Nephron progenitor cell (in vitro differentiated cells): ENCODE measurements at regions not wholly inside any gene's neighbourhood (a gene's known extent, or its start where the extent isn't known, plus 50 kb on each side); places are given as distances from the start of the nearest gene placed in this dataset.
A peak's percentile ranks its signal among the peaks of the same experiment; 100 is the strongest.

Experiments
- DNase-seq: peaks from one replicate; pipeline ENCODE4 v3.0.0; 2021
- H3K27ac Mint-ChIP-seq: 2 replicates; pipeline ENCODE4 v1.8.0; 2021; ENCODE audit warnings: mild to moderate bottlenecking, moderate library complexity, mixed read lengths
- H3K27me3 Mint-ChIP-seq: 2 replicates; pipeline ENCODE4 v1.8.0; 2021; ENCODE audit warnings: mild to moderate bottlenecking, low read depth, mixed read lengths; ENCODE audit not compliant: poor library complexity
- H3K36me3 Mint-ChIP-seq: 2 replicates; pipeline ENCODE4 v1.8.0; 2021; ENCODE audit warnings: low read depth, mixed read lengths
- H3K4me1 Mint-ChIP-seq: 2 replicates; pipeline ENCODE4 v1.8.0; 2021; ENCODE audit warnings: mixed read lengths
- H3K4me3 Mint-ChIP-seq: 2 replicates; pipeline ENCODE4 v1.8.0; 2021; ENCODE audit warnings: mild to moderate bottlenecking, moderate library complexity, mixed read lengths
- H3K9me3 Mint-ChIP-seq: 2 replicates; pipeline ENCODE4 v1.8.0; 2021; ENCODE audit warnings: mild to moderate bottlenecking, moderate library complexity, mixed read lengths
- TF ChIP-seq, protein P1 (sequence below): fragments of 200-600 bp; sonication (generic); IDR thresholded peaks from 2 replicates; pipeline ENCODE4 v1.5.0; 2021; ENCODE audit warnings: antibody characterized with exemption

DNA sequence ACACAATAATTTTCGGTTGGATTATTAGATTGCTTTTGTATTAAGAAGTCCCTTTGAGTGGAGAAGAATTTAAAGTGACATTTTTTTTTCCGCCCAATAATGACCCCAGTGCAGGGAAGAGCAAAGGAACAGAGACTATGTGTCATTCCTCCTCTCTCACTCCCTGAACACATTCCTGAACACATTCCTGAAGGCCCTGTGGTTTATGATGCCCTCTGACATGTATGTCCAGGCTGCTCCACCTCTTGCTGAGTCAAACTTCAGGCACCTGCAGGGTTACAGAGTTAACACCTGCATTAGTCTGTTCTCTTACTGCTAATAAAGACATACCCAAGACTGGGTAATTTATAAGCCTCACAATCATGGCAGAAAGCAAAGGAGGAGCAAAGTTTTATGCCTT is 704.0 kb upstream of the LRRN3 start:
- no peaks in the 10 kb centered on the region for H3K36me3 Mint-ChIP-seq
- H3K27me3 Mint-ChIP-seq = no peaks in the 10 kb centered on the region
- no peaks in the 10 kb centered on the region for H3K4me1 Mint-ChIP-seq
- H3K9me3 Mint-ChIP-seq = no peaks in the 10 kb centered on the region
- no peak overlapping the region for H3K27ac Mint-ChIP-seq
- H3K4me3 Mint-ChIP-seq = no peak overlapping the region
- TF ChIP-seq, protein P1, sequence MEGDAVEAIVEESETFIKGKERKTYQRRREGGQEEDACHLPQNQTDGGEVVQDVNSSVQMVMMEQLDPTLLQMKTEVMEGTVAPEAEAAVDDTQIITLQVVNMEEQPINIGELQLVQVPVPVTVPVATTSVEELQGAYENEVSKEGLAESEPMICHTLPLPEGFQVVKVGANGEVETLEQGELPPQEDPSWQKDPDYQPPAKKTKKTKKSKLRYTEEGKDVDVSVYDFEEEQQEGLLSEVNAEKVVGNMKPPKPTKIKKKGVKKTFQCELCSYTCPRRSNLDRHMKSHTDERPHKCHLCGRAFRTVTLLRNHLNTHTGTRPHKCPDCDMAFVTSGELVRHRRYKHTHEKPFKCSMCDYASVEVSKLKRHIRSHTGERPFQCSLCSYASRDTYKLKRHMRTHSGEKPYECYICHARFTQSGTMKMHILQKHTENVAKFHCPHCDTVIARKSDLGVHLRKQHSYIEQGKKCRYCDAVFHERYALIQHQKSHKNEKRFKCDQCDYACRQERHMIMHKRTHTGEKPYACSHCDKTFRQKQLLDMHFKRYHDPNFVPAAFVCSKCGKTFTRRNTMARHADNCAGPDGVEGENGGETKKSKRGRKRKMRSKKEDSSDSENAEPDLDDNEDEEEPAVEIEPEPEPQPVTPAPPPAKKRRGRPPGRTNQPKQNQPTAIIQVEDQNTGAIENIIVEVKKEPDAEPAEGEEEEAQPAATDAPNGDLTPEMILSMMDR = no peak
- DNase-seq = no peak

DNA sequence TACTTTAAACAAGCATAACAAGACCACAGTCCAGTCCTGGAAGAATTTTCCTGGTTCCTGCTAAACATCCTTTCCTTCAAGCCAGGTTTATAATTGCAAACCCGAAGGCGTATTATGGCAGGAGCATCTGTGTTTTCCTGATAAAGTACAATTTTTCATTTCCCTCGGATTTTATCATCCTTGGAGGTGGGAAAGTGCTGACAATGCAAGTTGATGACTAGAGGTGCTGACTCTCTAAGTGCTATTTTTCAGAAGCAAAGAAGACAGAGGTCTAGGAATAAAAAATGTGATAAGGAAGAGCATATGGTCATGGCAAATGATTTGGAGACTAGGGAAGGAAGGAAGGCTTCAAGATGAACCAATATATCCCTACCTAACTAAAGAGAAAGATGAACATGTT is 703.2 kb upstream of the LRRN3 start:
- TF ChIP-seq, protein P1 = no peak
- no peaks in the 10 kb centered on the region for H3K27me3 Mint-ChIP-seq
- peak overlapping the region; percentile 27 for H3K27ac Mint-ChIP-seq
- no peaks in the 10 kb centered on the region for H3K36me3 Mint-ChIP-seq
- H3K9me3 Mint-ChIP-seq = no peaks in the 10 kb centered on the region
- H3K4me3 Mint-ChIP-seq = no peak overlapping the region
- no peak for DNase-seq
- no peaks in the 10 kb centered on the region for H3K4me1 Mint-ChIP-seq

DNA sequence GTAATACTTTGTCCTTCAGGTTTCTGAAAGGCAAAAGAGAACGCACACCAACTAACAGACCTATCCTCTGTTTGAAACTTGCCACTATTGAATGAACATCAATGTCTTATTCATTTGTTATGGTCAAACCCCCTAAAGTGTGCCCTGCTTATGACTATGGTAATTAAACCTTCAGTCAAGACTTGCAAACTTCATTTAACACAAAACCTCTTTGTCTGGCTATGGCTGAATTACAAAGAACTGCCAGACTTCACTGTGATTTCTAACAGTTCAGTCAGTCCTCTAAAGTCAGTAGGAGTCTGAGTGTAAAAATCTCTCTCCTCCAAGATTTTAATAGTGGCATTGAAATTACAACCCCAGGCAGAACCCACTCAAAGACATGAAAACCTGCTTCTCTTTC is 702.5 kb upstream of the LRRN3 start:
- Mint-ChIP-seq H3K36me3 (no peaks in the 10 kb centered on the region), H3K4me1 (no peaks in the 10 kb centered on the region), H3K27ac (no peak overlapping the region), H3K9me3 (no peaks in the 10 kb centered on the region), H3K4me3 (no peak overlapping the region), H3K27me3 (no peaks in the 10 kb centered on the region)
- no peak for DNase-seq
- TF ChIP-seq, protein P1 = no peak

DNA sequence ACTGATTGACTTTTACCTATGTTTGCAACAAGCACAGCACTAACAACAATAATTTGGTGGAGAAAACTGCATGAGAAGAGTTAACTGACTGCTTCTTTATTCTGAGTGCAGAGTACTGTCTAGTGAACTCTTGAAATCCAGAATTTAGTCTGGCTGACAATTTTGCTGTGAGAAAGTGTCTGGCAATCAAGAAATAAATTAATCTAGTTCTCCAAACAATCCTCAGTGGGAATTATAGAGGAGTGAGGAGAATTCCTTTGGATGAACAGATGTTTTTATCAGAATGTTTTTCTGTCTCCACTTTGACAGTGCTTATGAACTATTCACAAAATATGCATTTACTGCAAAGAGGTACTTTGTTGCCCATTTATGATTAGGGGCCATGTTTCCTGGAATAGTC is 694.9 kb upstream of the LRRN3 start:
- H3K36me3 Mint-ChIP-seq = no peaks in the 10 kb centered on the region

DNA sequence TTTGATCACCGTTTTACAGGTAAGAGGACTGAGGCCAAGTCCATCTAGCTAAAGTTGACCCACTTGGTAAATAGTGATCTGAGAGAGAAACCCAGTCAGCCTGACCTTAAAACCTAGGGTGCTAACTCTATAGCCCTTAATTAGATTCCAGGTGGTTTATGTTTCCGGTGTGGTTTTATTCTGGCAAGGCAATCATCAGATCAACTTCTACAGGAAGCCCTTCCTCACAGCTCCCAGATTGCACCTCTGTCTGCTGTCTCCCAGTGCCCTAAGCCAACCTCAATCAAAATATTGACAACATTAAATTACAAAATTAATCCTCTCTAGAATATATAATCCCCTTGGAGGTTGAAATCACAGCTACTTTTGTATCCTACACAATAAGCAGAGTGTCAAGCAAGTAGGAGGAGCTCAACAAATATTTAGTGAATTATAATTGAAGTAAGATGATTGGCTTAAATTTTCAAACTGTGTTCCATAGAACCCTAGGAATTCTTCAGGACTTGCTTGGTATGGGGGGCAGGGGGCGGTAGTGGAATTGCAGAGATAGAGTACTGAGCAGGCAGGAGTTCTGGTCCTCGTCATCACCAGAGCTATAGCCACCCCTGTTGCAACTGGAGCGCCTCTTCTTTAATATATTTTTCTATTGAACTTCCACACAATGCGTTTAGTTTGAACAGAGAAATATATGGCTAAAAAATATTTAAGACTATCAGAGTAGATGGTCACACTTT is 692.8 kb upstream of the LRRN3 start:
- TF ChIP-seq, protein P1 = no peak
- Mint-ChIP-seq H3K4me1 (no peaks in the 10 kb centered on the region), H3K36me3 (no peaks in the 10 kb centered on the region), H3K27ac (no peak overlapping the region), H3K4me3 (no peak overlapping the region), H3K9me3 (no peaks in the 10 kb centered on the region), H3K27me3 (no peaks in the 10 kb centered on the region)
- DNase-seq = no peak

More for the DNA sequence above, 694.9 kb upstream of the LRRN3 start:
- Mint-ChIP-seq H3K27ac (no peak overlapping the region), H3K4me1 (no peaks in the 10 kb centered on the region), H3K9me3 (no peaks in the 10 kb centered on the region), H3K27me3 (no peaks in the 10 kb centered on the region), H3K4me3 (no peak overlapping the region)
- DNase-seq = no peak
- TF ChIP-seq, protein P1 = no peak

DNA sequence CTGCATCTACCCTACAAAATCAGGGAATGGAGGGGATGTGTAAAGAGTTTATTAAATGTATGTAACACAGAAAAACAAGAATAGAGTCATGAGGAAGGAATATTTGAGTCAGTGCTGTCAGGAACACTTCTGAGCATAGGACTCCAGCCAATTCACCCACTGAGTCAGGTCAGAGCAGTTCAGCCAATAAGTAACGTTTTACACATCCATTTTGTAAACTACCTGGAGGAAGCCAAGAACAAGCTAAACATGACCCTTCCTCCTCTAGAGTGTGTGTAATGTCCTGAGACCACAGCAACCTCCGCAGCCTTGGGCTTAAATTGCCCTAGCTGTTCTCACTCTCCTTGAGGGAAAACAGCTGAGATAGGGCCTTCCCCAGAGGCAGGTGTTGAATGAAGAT is 691.5 kb upstream of the LRRN3 start:
- no peak overlapping the region for H3K4me3 Mint-ChIP-seq
- H3K36me3 Mint-ChIP-seq = no peaks in the 10 kb centered on the region
- no peak for DNase-seq
- no peaks in the 10 kb centered on the region for H3K9me3 Mint-ChIP-seq
- H3K27me3 Mint-ChIP-seq = no peaks in the 10 kb centered on the region
- no peaks in the 10 kb centered on the region for H3K4me1 Mint-ChIP-seq
- TF ChIP-seq, protein P1 = no peak
- no peak overlapping the region for H3K27ac Mint-ChIP-seq
